Fibroblast of lung (primary cell): ENCODE measurements at regions not wholly inside any gene's neighbourhood (a gene's known extent, or its start where the extent isn't known, plus 50 kb on each side); places are given as distances from the start of the nearest gene placed in this dataset.
A peak's percentile ranks its signal among the peaks of the same experiment; 100 is the strongest.

ENCODE experiments used
- DNase-seq, 2 donors: peaks; one replicate each; pipeline versions ENCODE4 v3.0.0 to v3.0.0-alpha.2; 2010; ENCODE audit warnings: low read depth in 2 of 2
- H2AFZ ChIP-seq: 2 replicates; pipeline ENCODE4 v1.5.1; 2012; ENCODE audit warnings: low read length, control low read depth, inconsistent platforms
- H3K27ac ChIP-seq: 2 replicates; pipeline ENCODE4 v1.5.1; 2011; ENCODE audit warnings: low read length, control low read depth; ENCODE audit not compliant: insufficient read depth
- H3K27me3 ChIP-seq: 2 replicates; pipeline ENCODE4 v1.5.1; 2011; ENCODE audit warnings: mild to moderate bottlenecking, low read length; ENCODE audit not compliant: control insufficient read depth, insufficient read depth
- H3K36me3 ChIP-seq: 2 replicates; pipeline ENCODE4 v1.5.1; 2011; ENCODE audit warnings: low read length; ENCODE audit not compliant: control insufficient read depth, insufficient read depth
- H3K4me1 ChIP-seq: 2 replicates; pipeline ENCODE4 v1.5.1; 2011; ENCODE audit warnings: low read length; ENCODE audit not compliant: control insufficient read depth, insufficient read depth; ENCODE audit errors: extremely low read depth
- H3K4me2 ChIP-seq: 2 replicates; pipeline ENCODE4 v1.5.1; 2011; ENCODE audit warnings: low read length, control low read depth; ENCODE audit not compliant: insufficient read depth; ENCODE audit errors: extremely low read depth
- H3K4me3 ChIP-seq, 4 experiments: fragments of 200-600 bp in 1 of 4; sonication (generic) in 1 of 4; replicated peaks in 1 of 4; 2 replicates each; pipeline ENCODE4 v1.5.1; 2011 to 2016; ENCODE audit warnings: low read length in 4 of 4, low read depth in 3 of 4, mild to moderate bottlenecking in 3 of 4, control low read depth in 2 of 4, inconsistent platforms in 1 of 4, mixed read lengths in 1 of 4; ENCODE audit not compliant: insufficient read depth in 1 of 4; ENCODE audit errors: control extremely low read depth in 1 of 4
- H3K79me2 ChIP-seq: 2 replicates; pipeline ENCODE4 v1.5.1; 2012; ENCODE audit warnings: mild to moderate bottlenecking, low read length, inconsistent platforms; ENCODE audit not compliant: control insufficient read depth, insufficient read depth
- H3K9ac ChIP-seq: 2 replicates; pipeline ENCODE4 v1.5.1; 2011; ENCODE audit warnings: mild to moderate bottlenecking, low read length, control low read depth; ENCODE audit not compliant: insufficient read depth
- H3K9me3 ChIP-seq: 2 replicates; pipeline ENCODE4 v1.5.1; 2012; ENCODE audit warnings: low read depth, low read length; ENCODE audit not compliant: control insufficient read depth, insufficient read depth
- H4K20me1 ChIP-seq: 2 replicates; pipeline ENCODE4 v1.5.1; 2011; ENCODE audit warnings: low read length; ENCODE audit not compliant: control insufficient read depth, insufficient read depth; ENCODE audit errors: extremely low read depth
- CTCF ChIP-seq, 2 donors: IDR thresholded peaks in 1 of 2; conservative IDR thresholded peaks in 1 of 2; 1 replicate in 1 of 2; 2 replicates in 1 of 2; pipeline ENCODE4 v1.5.1; 2011 to 2012; ENCODE audit warnings: low read length in 2 of 2, control low read depth in 1 of 2, inconsistent platforms in 1 of 2, low read depth in 1 of 2, mild to moderate bottlenecking in 1 of 2
- EZH2 ChIP-seq: IDR thresholded peaks from 2 replicates; pipeline ENCODE4 v1.5.1; 2012; ENCODE audit warnings: low read length, control low read depth, mild to moderate bottlenecking; ENCODE audit errors: missing control alignments

- H3K9me3 ChIP-seq: no peaks in the 10 kb centered on the region
- H3K27me3 ChIP-seq: no peaks in the 10 kb centered on the region
- no peak for DNase-seq
- TF ChIP-seq CTCF (conservative IDR thresholded peaks at IDR 0.05 in 1 of 2, IDR thresholded peaks at IDR 0.05 in 1 of 2; ENCODE audit: low read depth in 1 of 2, low read length in 2 of 2) (no peak), EZH2 (no peak)
- H3K36me3 ChIP-seq: no peaks in the 10 kb centered on the region
- no peaks in the 10 kb centered on the region for H3K79me2 ChIP-seq
- H2AFZ ChIP-seq: no peak overlapping the region
- no peak overlapping the region for H3K9ac ChIP-seq
- H3K4me3 ChIP-seq: no peak overlapping the region
- no peak overlapping the region for H3K27ac ChIP-seq
- no peak overlapping the region for H3K4me2 ChIP-seq
- no peaks in the 10 kb centered on the region for H3K4me1 ChIP-seq
- H4K20me1 ChIP-seq: no peaks in the 10 kb centered on the region
Observed at GRCh38 chr13:64283926-64284325, 2868.3 kb upstream of the PCDH20 start.

- Histone ChIP-seq H3K4me3 (no peak overlapping the region), H3K27ac (no peak overlapping the region), H3K36me3 (no peaks in the 10 kb centered on the region), H2AFZ (no peak overlapping the region), H3K4me2 (no peak overlapping the region), H4K20me1 (no peaks in the 10 kb centered on the region), H3K4me1 (no peaks in the 10 kb centered on the region), H3K79me2 (no peaks in the 10 kb centered on the region), H3K27me3 (no peaks in the 10 kb centered on the region), H3K9ac (no peak overlapping the region), H3K9me3 (no peaks in the 10 kb centered on the region)
- TF ChIP-seq EZH2 (no peak), CTCF (conservative IDR thresholded peaks at IDR 0.05 in 1 of 2, IDR thresholded peaks at IDR 0.05 in 1 of 2; ENCODE audit: low read depth in 1 of 2, low read length in 2 of 2) (no peak)
- DNase-seq: peak; percentile 34 to 79
Observed at GRCh38 chr13:64278493-64278892, 2862.8 kb upstream of the PCDH20 start.

GRCh38 chr13:64277097-64277496 is 2861.4 kb upstream of the PCDH20 start:
- Histone ChIP-seq H3K4me2 (no peak overlapping the region), H3K4me1 (no peaks in the 10 kb centered on the region), H3K9ac (no peak overlapping the region), H3K36me3 (no peaks in the 10 kb centered on the region), H4K20me1 (no peaks in the 10 kb centered on the region), H3K9me3 (no peaks in the 10 kb centered on the region), H2AFZ (no peak overlapping the region), H3K79me2 (no peaks in the 10 kb centered on the region), H3K4me3 (no peak overlapping the region), H3K27ac (no peak overlapping the region), H3K27me3 (no peaks in the 10 kb centered on the region)
- TF ChIP-seq CTCF (conservative IDR thresholded peaks at IDR 0.05 in 1 of 2, IDR thresholded peaks at IDR 0.05 in 1 of 2; ENCODE audit: low read depth in 1 of 2, low read length in 2 of 2) (no peak), EZH2 (no peak)
- DNase-seq: no peak
